ENCODE measurements at regions not wholly inside any gene's neighbourhood (a gene's known extent, or its start where the extent isn't known, plus 50 kb on each side); places are given as distances from the start of the nearest gene placed in this dataset.

- TF ChIP-seq CBX5 (IDR thresholded peaks at IDR 0.05; ENCODE audit: borderline replicate concordance, low read depth) (no peak), ZFP91 (CRISPR knock-in tag; IDR thresholded peaks at IDR 0.05) (no peak), SIN3B (IDR thresholded peaks at IDR 0.05; ENCODE audit: low read depth) (no peak), EZH2 (IDR thresholded peaks at IDR 0.05; ENCODE audit: borderline replicate concordance, low read depth, low read length) (no peak), ZBTB49 (CRISPR knock-in tag; IDR thresholded peaks at IDR 0.05; ENCODE audit: borderline replicate concordance) (no peak), MAFK (IDR thresholded peaks at IDR 0.05; ENCODE audit: low read length) (no peak), HSF4 (CRISPR knock-in tag; IDR thresholded peaks at IDR 0.05; ENCODE audit: borderline replicate concordance) (no peak)
Observed at GRCh38 chr15:60083318-60083717, 79.2 kb downstream of the FOXB1 start.

Data from K562 (cell line).